Thoracic aorta (tissue), 2 donors: ENCODE measurements at regions not wholly inside any gene's neighbourhood (a gene's known extent, or its start where the extent isn't known, plus 50 kb on each side); places are given as distances from the start of the nearest gene placed in this dataset.

ENCODE experiments used
- ATAC-seq: fragments of 150-250 bp; one replicate; pipeline ENCODE4 v1.8.0; 2017; ENCODE audit warnings: low read depth; ENCODE audit not compliant: insufficient number of reproducible peaks, low FRiP score
- DNase-seq: peaks from one replicate; pipeline ENCODE4 v3.0.0-alpha.2; 2020; ENCODE audit warnings: low spot score
- H3K27ac ChIP-seq, 2 donors: fragments of 200-600 bp; sonication (generic); 1 replicate in 1 of 2; 2 replicates in 1 of 2; pipeline ENCODE4 v1.5.1; 2016; ENCODE audit warnings: mild to moderate bottlenecking in 2 of 2, moderate library complexity in 2 of 2
- H3K27me3 ChIP-seq: fragments of 200-600 bp; sonication (generic); replicated peaks from 2 replicates; pipeline ENCODE4 v1.6.0; 2016; ENCODE audit warnings: mild to moderate bottlenecking; ENCODE audit not compliant: insufficient read depth
- H3K36me3 ChIP-seq: fragments of 200-600 bp; sonication (generic); one replicate; pipeline ENCODE4 v1.5.1; 2016
- H3K4me1 ChIP-seq, 2 donors: fragments of 200-600 bp; sonication (generic); 1 replicate in 1 of 2; 2 replicates in 1 of 2; pipeline versions ENCODE4 v1.5.1 to v1.6.0; 2016; ENCODE audit warnings: low read depth in 2 of 2, mild to moderate bottlenecking in 1 of 2; ENCODE audit not compliant: control insufficient read depth in 1 of 2
- H3K4me3 ChIP-seq: fragments of 200-600 bp; sonication (generic); 2 replicates; pipeline ENCODE4 v1.5.1; 2016; ENCODE audit warnings: mild to moderate bottlenecking
- H3K9me3 ChIP-seq: fragments of 200-600 bp; sonication (generic); 2 replicates; pipeline ENCODE4 v1.5.1; 2016
- TF ChIP-seq, protein P1 (sequence below): fragments of 200-600 bp; sonication (generic); IDR thresholded peaks from one replicate; pipeline ENCODE4 v1.5.1; 2019; ENCODE audit warnings: antibody characterized with exemption

DNA sequence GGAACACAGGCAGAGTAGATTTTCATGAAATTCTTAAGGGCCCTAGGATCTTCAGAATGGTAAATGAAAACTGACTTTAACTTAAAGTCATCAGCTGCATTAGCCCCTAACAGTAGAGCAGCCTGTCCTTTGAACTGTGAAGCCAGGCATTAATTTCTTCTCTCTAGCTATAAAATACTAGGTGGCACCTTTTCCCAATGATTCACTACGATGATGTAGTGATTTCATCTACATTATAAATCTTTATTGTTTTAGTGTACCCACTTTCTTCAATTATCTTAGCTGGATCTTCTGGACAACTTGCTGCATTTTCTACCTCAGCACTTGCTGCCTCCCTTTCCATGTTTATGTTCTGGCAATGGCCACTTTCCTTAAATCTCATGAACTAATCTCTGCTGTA, 290.5 kb downstream of the NOL4 start:
- H3K27me3 ChIP-seq: no peaks in the 10 kb centered on the region
- no peak overlapping the region for H3K27ac ChIP-seq
- no peak for ATAC-seq
- no peaks in the 10 kb centered on the region for H3K4me1 ChIP-seq
- TF ChIP-seq, protein P1, sequence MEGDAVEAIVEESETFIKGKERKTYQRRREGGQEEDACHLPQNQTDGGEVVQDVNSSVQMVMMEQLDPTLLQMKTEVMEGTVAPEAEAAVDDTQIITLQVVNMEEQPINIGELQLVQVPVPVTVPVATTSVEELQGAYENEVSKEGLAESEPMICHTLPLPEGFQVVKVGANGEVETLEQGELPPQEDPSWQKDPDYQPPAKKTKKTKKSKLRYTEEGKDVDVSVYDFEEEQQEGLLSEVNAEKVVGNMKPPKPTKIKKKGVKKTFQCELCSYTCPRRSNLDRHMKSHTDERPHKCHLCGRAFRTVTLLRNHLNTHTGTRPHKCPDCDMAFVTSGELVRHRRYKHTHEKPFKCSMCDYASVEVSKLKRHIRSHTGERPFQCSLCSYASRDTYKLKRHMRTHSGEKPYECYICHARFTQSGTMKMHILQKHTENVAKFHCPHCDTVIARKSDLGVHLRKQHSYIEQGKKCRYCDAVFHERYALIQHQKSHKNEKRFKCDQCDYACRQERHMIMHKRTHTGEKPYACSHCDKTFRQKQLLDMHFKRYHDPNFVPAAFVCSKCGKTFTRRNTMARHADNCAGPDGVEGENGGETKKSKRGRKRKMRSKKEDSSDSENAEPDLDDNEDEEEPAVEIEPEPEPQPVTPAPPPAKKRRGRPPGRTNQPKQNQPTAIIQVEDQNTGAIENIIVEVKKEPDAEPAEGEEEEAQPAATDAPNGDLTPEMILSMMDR: no peak
- H3K4me3 ChIP-seq: no peak overlapping the region
- no peaks in the 10 kb centered on the region for H3K9me3 ChIP-seq
- H3K36me3 ChIP-seq: no peaks in the 10 kb centered on the region
- no peak for DNase-seq

GRCh38 chr18:33928231-33928630, 296.5 kb downstream of the NOL4 start:
- ATAC-seq: no peak
- TF ChIP-seq, protein P1: no peak
- H3K36me3 ChIP-seq: no peaks in the 10 kb centered on the region
- no peak overlapping the region for H3K27ac ChIP-seq
- H3K4me1 ChIP-seq: peaks cover 0 to 10% of the 10 kb centered on the region in 2 donors
- H3K9me3 ChIP-seq: no peaks in the 10 kb centered on the region
- H3K27me3 ChIP-seq: no peaks in the 10 kb centered on the region
- no peak overlapping the region for H3K4me3 ChIP-seq
- DNase-seq: no peak

DNA sequence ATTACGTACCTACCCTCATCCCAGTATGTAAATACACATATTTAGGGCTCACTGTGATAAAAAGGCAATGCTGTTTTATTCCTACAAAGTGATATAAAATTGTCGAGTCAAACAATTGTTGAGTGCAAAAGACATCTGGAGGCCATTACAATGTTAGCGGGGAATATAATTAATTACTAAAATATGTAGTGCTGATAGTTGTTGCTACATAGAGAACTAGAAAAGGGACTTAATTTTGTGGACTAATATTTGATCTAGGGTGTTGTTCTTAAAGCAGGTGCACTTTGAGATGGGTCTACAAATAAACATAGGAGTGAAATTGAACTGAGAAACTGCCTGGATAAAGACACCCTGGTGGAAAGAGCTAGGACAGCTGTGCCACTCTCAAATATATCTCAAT, 300.1 kb downstream of the NOL4 start:
- no peak for DNase-seq
- H3K27ac ChIP-seq: no peak overlapping the region
- H3K9me3 ChIP-seq: no peaks in the 10 kb centered on the region
- H3K4me3 ChIP-seq: no peak overlapping the region
- ATAC-seq: no peak
- H3K4me1 ChIP-seq: peaks cover 0 to 10% of the 10 kb centered on the region in 2 donors
- H3K36me3 ChIP-seq: no peaks in the 10 kb centered on the region
- no peaks in the 10 kb centered on the region for H3K27me3 ChIP-seq
- TF ChIP-seq, protein P1: no peak

DNA sequence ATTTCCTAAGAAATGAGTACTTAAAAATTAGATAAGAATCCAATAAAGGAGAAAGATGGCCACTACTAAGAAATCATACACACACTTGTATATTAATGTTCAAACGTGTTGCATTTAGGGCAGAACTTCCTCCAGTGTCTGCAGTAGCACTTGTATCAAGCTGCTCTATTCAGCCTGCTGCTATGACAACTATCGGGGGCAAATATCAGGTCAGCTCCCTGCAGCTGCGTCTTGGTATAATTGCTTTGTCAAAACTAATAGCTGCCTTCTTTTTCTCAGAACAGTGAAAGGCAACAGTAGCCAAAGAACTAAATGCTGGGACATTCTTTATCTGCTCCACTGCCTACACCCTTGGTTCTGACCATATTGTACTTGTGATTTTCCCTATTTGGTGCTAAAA, 300.7 kb downstream of the NOL4 start:
- TF ChIP-seq, protein P1: no peak
- Histone ChIP-seq H3K4me1 (peaks cover 0 to 10% of the 10 kb centered on the region in 2 donors), H3K9me3 (no peaks in the 10 kb centered on the region), H3K36me3 (no peaks in the 10 kb centered on the region), H3K27me3 (no peaks in the 10 kb centered on the region), H3K4me3 (no peak overlapping the region), H3K27ac (no peak overlapping the region)
- ATAC-seq: no peak
- no peak for DNase-seq

- no peaks in the 10 kb centered on the region for H3K4me1 ChIP-seq
- no peak overlapping the region for H3K4me3 ChIP-seq
- no peak overlapping the region for H3K27ac ChIP-seq
- H3K9me3 ChIP-seq: no peaks in the 10 kb centered on the region
- no peaks in the 10 kb centered on the region for H3K36me3 ChIP-seq
- DNase-seq: no peak
- TF ChIP-seq, protein P1: no peak
- no peaks in the 10 kb centered on the region for H3K27me3 ChIP-seq
- no peak for ATAC-seq
Measured at GRCh38 chr18:33918571-33918970, 306.1 kb downstream of the NOL4 start.
